Parathyroid adenoma (tissue), 2 donors: ENCODE measurements at regions not wholly inside any gene's neighbourhood (a gene's known extent, or its start where the extent isn't known, plus 50 kb on each side); places are given as distances from the start of the nearest gene placed in this dataset.

Experiments
- H2AFZ ChIP-seq: fragments of 300-600 bp; sonication (generic); one replicate; pipeline ENCODE4 v1.7.0; 2017; ENCODE audit warnings: antibody characterized with exemption, mild to moderate bottlenecking
- H3K27ac ChIP-seq: fragments of 300-600 bp; sonication (generic); one replicate; pipeline ENCODE4 v1.7.0; 2017
- H3K27me3 ChIP-seq: fragments of 300-600 bp; sonication (generic); one replicate; pipeline ENCODE4 v1.7.0; 2017; ENCODE audit warnings: low read length; ENCODE audit not compliant: control insufficient read depth, insufficient read depth
- H3K36me3 ChIP-seq: fragments of 300-600 bp; sonication (generic); one replicate; pipeline ENCODE4 v1.7.0; 2017; ENCODE audit warnings: low read length; ENCODE audit not compliant: control insufficient read depth, insufficient read depth
- H3K4me1 ChIP-seq: fragments of 300-600 bp; sonication (generic); one replicate; pipeline ENCODE4 v1.7.0; 2017; ENCODE audit warnings: control low read depth
- H3K4me2 ChIP-seq: fragments of 300-600 bp; sonication (generic); one replicate; pipeline ENCODE4 v1.7.0; 2017; ENCODE audit warnings: low read length
- H3K4me3 ChIP-seq: fragments of 300-600 bp; sonication (generic); one replicate; pipeline ENCODE4 v1.7.0; 2017; ENCODE audit warnings: low read depth, low read length
- H3K79me2 ChIP-seq: fragments of 300-600 bp; sonication (generic); one replicate; pipeline ENCODE4 v1.7.0; 2017; ENCODE audit warnings: control low read depth
- H3K9ac ChIP-seq: fragments of 300-600 bp; sonication (generic); one replicate; pipeline ENCODE4 v1.7.0; 2017; ENCODE audit warnings: mild to moderate bottlenecking
- H3K9me3 ChIP-seq: fragments of 300-600 bp; sonication (generic); one replicate; pipeline ENCODE4 v1.7.0; 2017; ENCODE audit warnings: low read length; ENCODE audit not compliant: control insufficient read depth
- TF ChIP-seq, protein P1 (sequence below): fragments of 300-600 bp; sonication (generic); IDR thresholded peaks from one replicate; pipeline ENCODE4 v1.7.0; 2017; ENCODE audit warnings: antibody characterized with exemption, mild to moderate bottlenecking
- donor health status: primary hyperparathyroidism.

DNA sequence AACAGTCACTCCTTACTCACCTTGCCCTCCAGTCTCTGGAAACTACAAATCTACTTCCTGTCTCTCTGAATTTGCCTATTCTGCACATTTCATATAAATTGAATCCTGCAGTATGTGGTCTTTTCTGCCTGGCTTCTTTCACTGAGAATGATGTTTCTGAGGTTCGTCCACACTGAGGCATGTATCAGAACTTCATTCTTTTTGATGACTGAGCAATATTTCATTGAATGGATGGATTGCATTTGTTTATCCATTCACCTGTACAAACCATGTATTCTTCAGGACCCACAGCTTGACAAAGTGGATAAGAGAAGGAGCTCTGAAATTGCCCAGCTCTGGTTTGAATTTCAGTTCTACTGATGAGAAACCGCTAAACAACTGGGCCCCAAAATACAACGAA is 118.9 kb upstream of the ARRDC4 start:
- TF ChIP-seq, protein P1, sequence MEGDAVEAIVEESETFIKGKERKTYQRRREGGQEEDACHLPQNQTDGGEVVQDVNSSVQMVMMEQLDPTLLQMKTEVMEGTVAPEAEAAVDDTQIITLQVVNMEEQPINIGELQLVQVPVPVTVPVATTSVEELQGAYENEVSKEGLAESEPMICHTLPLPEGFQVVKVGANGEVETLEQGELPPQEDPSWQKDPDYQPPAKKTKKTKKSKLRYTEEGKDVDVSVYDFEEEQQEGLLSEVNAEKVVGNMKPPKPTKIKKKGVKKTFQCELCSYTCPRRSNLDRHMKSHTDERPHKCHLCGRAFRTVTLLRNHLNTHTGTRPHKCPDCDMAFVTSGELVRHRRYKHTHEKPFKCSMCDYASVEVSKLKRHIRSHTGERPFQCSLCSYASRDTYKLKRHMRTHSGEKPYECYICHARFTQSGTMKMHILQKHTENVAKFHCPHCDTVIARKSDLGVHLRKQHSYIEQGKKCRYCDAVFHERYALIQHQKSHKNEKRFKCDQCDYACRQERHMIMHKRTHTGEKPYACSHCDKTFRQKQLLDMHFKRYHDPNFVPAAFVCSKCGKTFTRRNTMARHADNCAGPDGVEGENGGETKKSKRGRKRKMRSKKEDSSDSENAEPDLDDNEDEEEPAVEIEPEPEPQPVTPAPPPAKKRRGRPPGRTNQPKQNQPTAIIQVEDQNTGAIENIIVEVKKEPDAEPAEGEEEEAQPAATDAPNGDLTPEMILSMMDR = no peak
- Histone ChIP-seq H3K9ac (no peak overlapping the region), H3K36me3 (no peaks in the 10 kb centered on the region), H2AFZ (no peak overlapping the region), H3K4me2 (no peak overlapping the region), H3K4me3 (no peak overlapping the region), H3K79me2 (no peaks in the 10 kb centered on the region), H3K27ac (no peak overlapping the region), H3K4me1 (no peaks in the 10 kb centered on the region), H3K27me3 (no peaks in the 10 kb centered on the region), H3K9me3 (no peaks in the 10 kb centered on the region)

DNA sequence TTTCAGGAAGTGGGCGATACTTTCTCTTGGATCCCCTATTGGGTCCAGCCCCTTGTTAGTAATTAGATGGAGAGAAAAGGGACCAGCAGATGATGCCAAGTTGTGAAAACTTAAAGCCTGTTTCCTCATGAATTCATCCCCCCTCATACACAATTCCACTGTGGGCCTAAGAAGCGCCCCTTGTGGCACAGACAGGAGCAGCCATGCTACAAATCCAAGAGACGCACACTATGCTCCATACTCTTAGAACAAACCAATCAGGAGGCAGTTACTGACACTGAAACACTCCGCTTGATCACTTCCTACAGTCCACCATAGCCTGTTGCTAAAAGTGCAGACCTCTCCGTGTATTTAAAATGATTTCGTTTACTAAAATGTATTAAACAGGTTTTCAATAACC is 111.3 kb upstream of the ARRDC4 start:
- H3K9ac ChIP-seq = no peak overlapping the region
- H3K4me1 ChIP-seq = no peaks in the 10 kb centered on the region
- no peak overlapping the region for H3K27ac ChIP-seq
- H3K36me3 ChIP-seq = no peaks in the 10 kb centered on the region
- H3K79me2 ChIP-seq = no peaks in the 10 kb centered on the region
- no peak overlapping the region for H2AFZ ChIP-seq
- no peak overlapping the region for H3K4me3 ChIP-seq
- TF ChIP-seq, protein P1 = no peak
- no peak overlapping the region for H3K4me2 ChIP-seq
- no peaks in the 10 kb centered on the region for H3K9me3 ChIP-seq
- no peaks in the 10 kb centered on the region for H3K27me3 ChIP-seq

DNA sequence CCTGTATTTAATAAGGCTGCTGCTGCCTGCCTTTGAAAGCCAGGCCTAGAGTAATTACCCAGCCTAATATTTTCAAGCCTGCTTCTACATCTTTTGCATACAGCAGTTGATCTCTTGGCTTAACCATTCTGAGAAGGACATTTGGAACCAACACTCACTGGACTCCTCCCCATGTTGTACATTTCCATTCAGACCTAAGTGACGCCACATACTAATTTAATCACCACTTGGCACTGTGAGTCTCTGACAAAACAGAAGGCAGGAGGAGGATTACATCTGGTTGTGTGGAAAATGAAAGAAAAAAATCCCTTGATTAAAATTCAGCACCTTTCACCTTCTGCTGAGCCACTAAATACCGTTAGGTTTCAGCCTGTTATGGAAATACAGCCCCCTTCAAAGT is 102.2 kb upstream of the ARRDC4 start:
- no peaks in the 10 kb centered on the region for H3K79me2 ChIP-seq
- no peak overlapping the region for H3K4me3 ChIP-seq
- H3K9me3 ChIP-seq = no peaks in the 10 kb centered on the region
- H3K27me3 ChIP-seq = no peaks in the 10 kb centered on the region
- H3K36me3 ChIP-seq = no peaks in the 10 kb centered on the region
- no peak overlapping the region for H3K9ac ChIP-seq
- no peaks in the 10 kb centered on the region for H3K4me1 ChIP-seq
- no peak overlapping the region for H3K27ac ChIP-seq
- H3K4me2 ChIP-seq = no peak overlapping the region
- no peak overlapping the region for H2AFZ ChIP-seq
- TF ChIP-seq, protein P1 = no peak

DNA sequence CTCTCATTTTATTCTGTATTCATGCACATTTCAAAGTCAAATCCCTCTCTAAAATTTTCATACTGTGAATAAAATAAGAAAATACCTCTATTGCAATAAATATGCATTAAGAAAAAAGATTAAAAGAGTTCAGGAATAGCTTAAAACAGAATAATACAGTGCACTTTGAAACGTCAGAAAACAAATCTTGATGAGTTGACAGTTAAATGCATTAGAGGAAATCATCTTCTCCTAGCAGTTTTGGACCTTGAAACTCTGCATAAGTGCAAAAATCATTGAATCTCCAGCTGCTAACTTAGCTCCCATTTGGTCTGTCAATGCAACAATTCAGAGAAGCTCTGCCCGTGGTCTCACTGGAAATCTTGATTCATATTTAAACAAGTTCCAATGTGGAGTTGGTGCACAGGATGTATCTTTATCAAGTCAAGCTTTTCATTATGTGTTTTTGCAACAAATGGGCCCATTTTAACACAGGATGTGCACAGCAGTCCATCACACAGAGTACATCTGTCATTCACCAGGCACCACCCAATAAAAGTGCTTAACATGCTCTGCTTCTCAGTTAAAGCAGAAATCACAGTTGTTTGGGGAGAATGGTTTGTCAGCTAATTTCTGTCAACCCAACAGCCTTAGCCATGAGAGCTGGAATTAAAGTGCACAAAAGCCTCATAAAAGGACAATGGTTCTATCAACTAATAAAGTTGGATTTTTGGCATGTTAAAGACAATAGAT is 98.8 kb upstream of the ARRDC4 start:
- Histone ChIP-seq H3K27ac (no peak overlapping the region), H3K79me2 (no peaks in the 10 kb centered on the region), H3K9ac (no peak overlapping the region), H2AFZ (no peak overlapping the region), H3K4me2 (no peak overlapping the region), H3K9me3 (no peaks in the 10 kb centered on the region), H3K27me3 (no peaks in the 10 kb centered on the region), H3K4me1 (no peaks in the 10 kb centered on the region), H3K36me3 (no peaks in the 10 kb centered on the region), H3K4me3 (no peak overlapping the region)
- TF ChIP-seq, protein P1 = no peak

DNA sequence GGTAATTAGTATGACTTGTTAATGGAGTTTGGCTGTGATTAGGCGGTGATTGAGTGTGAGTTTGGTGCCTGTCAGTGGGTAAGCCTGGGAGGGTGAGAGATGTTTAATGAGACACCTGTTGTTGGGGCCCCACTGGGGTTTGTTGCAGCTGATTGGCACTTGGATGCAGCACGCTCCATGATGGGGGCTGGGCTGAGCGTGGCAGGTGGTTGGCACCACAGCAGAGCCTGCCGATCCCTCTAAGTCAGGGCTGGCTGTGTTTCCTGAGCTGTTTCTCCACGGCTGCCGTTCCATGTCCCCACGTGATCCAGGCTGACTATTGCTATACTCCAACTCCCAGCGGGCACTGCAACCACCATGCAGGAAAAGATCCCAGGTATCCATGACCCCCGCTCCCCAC is 93.5 kb upstream of the ARRDC4 start:
- Histone ChIP-seq H3K4me2 (no peak overlapping the region), H2AFZ (no peak overlapping the region), H3K4me1 (no peaks in the 10 kb centered on the region), H3K36me3 (no peaks in the 10 kb centered on the region), H3K9ac (no peak overlapping the region), H3K4me3 (no peak overlapping the region), H3K27me3 (no peaks in the 10 kb centered on the region), H3K79me2 (no peaks in the 10 kb centered on the region), H3K9me3 (no peaks in the 10 kb centered on the region), H3K27ac (no peak overlapping the region)
- TF ChIP-seq, protein P1 = no peak
